GM20000 (cell line): ENCODE measurements at regions not wholly inside any gene's neighbourhood (a gene's known extent, or its start where the extent isn't known, plus 50 kb on each side); places are given as distances from the start of the nearest gene placed in this dataset.

Experiments
- DNase-seq: peaks from one replicate; pipeline ENCODE4 v3.0.0; 2012; ENCODE audit warnings: low spot score
- CTCF ChIP-seq: IDR thresholded peaks from 2 replicates; pipeline ENCODE4 v1.5.1; 2012; ENCODE audit warnings: mild to moderate bottlenecking, control low read depth; ENCODE audit errors: extremely low read depth, missing control alignments

GRCh38 chr16:73743665-73744496 lies 552.7 kb upstream of the PSMD7 start:
- no peak for DNase-seq
- no peak for TF ChIP-seq CTCF

GRCh38 chr16:73739049-73739769 lies 557.4 kb upstream of the PSMD7 start:
- no peak for TF ChIP-seq CTCF
- DNase-seq = no peak

- no peak for DNase-seq
- no peak for TF ChIP-seq CTCF
Measured at GRCh38 chr16:73738266-73738665, 558.3 kb upstream of the PSMD7 start.

GRCh38 chr16:73737637-73738036 lies 559.0 kb upstream of the PSMD7 start:
- DNase-seq = no peak
- TF ChIP-seq CTCF = no peak

GRCh38 chr16:73735954-73736353 lies 560.7 kb upstream of the PSMD7 start:
- no peak for DNase-seq
- no peak for TF ChIP-seq CTCF

- no peak for DNase-seq
Measured at GRCh38 chr16:73735018-73735417, 561.6 kb upstream of the PSMD7 start.

More at GRCh38 chr16:73735018-73735417, 561.6 kb upstream of the PSMD7 start:
- no peak for TF ChIP-seq CTCF
